ENCODE measurements at regions not wholly inside any gene's neighbourhood (a gene's known extent, or its start where the extent isn't known, plus 50 kb on each side); places are given as distances from the start of the nearest gene placed in this dataset.

GRCh38 chr13:44155422-44156293 is 218.0 kb upstream of the SERP2 start:
- H3K4me3 ChIP-seq (ENCODE audit: low read length in 2 of 2), result no peak overlapping the region
- no peaks in the 10 kb centered on the region for H3K9me3 ChIP-seq (ENCODE audit: control insufficient read depth, low read length)
- H3K4me1 ChIP-seq (ENCODE audit: control insufficient read depth in 1 of 2, insufficient read depth in 2 of 2, low read length in 2 of 2), result peaks cover 7 to 8% of the 10 kb centered on the region in 2 donors
- H3K27ac ChIP-seq (ENCODE audit: low read depth in 1 of 2, low read length in 2 of 2), result peak overlapping the region; percentile 46 to 68
- no peaks in the 10 kb centered on the region for H3K36me3 ChIP-seq (ENCODE audit: control insufficient read depth in 1 of 2, insufficient read depth in 2 of 2, low read length in 1 of 2)
- no peaks in the 10 kb centered on the region for H3K27me3 ChIP-seq (ENCODE audit: control insufficient read depth in 1 of 2, insufficient read depth in 2 of 2, low read length in 1 of 2)
- intact Hi-C loops (cut with DNase I), result loop anchor here in 1 of 2 donors (5.0 kb wide), 1 partner anchor 207 kb away; no protein-coding TSS in a partner anchor
- peak; percentile 61 for ATAC-seq (ENCODE audit: low FRiP score)
- 12% methylated on average over 14 of the region's 14 CpGs for WGBS, 2 donors
- peak in 1 of 2 donors; percentile 69 for DNase-seq

DNA sequence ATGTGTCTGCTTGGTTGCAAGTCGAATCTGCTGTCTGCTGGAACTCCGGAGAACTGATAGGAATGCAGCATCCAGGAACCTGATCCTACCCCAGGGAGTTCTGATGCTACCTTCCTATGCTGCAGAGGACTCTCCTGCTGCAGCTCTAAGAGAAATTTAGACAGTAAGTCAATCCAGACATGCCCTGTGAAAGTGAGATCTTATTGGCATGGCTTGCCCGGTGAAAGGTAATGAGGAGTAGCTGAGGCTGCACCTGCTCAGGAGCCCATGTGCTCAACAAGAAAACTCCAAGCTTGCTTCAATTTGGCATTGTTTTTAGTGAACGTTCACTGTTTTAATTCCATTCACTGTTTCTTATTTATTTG is 217.3 kb upstream of the SERP2 start:
- DNase-seq, result no peak
- Histone ChIP-seq H3K9me3 (ENCODE audit: control insufficient read depth, low read length) (no peaks in the 10 kb centered on the region), H3K27me3 (ENCODE audit: control insufficient read depth in 1 of 2, insufficient read depth in 2 of 2, low read length in 1 of 2) (no peaks in the 10 kb centered on the region), H3K36me3 (ENCODE audit: control insufficient read depth in 1 of 2, insufficient read depth in 2 of 2, low read length in 1 of 2) (no peaks in the 10 kb centered on the region), H3K4me3 (ENCODE audit: low read length in 2 of 2) (no peak overlapping the region), H3K27ac (ENCODE audit: low read depth in 1 of 2, low read length in 2 of 2) (peak overlapping the region in 1 of 2 donors; percentile 46), H3K4me1 (ENCODE audit: control insufficient read depth in 1 of 2, insufficient read depth in 2 of 2, low read length in 2 of 2) (peaks cover 8 to 9% of the 10 kb centered on the region in 2 donors)
- 22 to 27% methylated on average over 4 of the region's 4 CpGs for WGBS, 2 donors
- intact Hi-C loops (cut with DNase I), result loop anchor here in 1 of 2 donors (5.0 kb wide), 1 partner anchor 206 kb away; no protein-coding TSS in a partner anchor
- no peak for ATAC-seq (ENCODE audit: low FRiP score)

DNA sequence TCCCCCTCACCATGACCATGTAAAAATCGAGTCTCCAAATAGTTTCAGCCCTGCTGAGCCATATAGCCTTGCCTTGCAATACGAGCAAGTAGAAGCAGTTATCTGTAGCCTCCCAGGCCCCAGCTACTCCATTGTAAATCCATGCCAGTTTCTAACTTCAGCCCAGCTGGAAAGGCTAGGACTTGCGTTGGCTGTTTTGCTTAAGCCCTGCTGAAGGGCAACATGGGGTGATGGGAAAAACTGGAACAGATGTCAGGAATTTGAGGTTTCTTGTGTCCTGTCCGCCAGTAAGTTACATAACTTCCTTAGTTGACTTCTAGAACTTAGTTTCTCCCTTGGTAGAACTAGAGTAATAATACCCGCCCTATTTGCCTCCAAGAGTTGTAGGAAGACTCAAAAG is 216.0 kb upstream of the SERP2 start:
- Histone ChIP-seq H3K36me3 (ENCODE audit: control insufficient read depth in 1 of 2, insufficient read depth in 2 of 2, low read length in 1 of 2) (no peaks in the 10 kb centered on the region), H3K4me3 (ENCODE audit: low read length in 2 of 2) (no peak overlapping the region), H3K4me1 (ENCODE audit: control insufficient read depth in 1 of 2, insufficient read depth in 2 of 2, low read length in 2 of 2) (peaks cover 8 to 9% of the 10 kb centered on the region in 2 donors), H3K27ac (ENCODE audit: low read depth in 1 of 2, low read length in 2 of 2) (peak overlapping the region; percentile 92), H3K9me3 (ENCODE audit: control insufficient read depth, low read length) (no peaks in the 10 kb centered on the region), H3K27me3 (ENCODE audit: control insufficient read depth in 1 of 2, insufficient read depth in 2 of 2, low read length in 1 of 2) (no peaks in the 10 kb centered on the region)
- ATAC-seq (ENCODE audit: low FRiP score), result peak; percentile 44
- 31 to 43% methylated on average over 5 of the region's 5 CpGs for WGBS, 2 donors
- intact Hi-C loops (cut with DNase I), result loop anchor here in 1 of 2 donors (5.0 kb wide), 1 partner anchor 205 kb away; no protein-coding TSS in a partner anchor
- DNase-seq, result no peak

- intact Hi-C loops (cut with DNase I), result loop anchor here in 1 of 2 donors (5.0 kb wide), 1 partner anchor 204 kb away; no protein-coding TSS in a partner anchor
- H3K27ac ChIP-seq (ENCODE audit: low read depth in 1 of 2, low read length in 2 of 2), result peak overlapping the region; percentile 92
- H3K4me3 ChIP-seq (ENCODE audit: low read length in 2 of 2), result no peak overlapping the region
- DNase-seq, result no peak
- H3K9me3 ChIP-seq (ENCODE audit: control insufficient read depth, low read length), result no peaks in the 10 kb centered on the region
- no peaks in the 10 kb centered on the region for H3K36me3 ChIP-seq (ENCODE audit: control insufficient read depth in 1 of 2, insufficient read depth in 2 of 2, low read length in 1 of 2)
- H3K27me3 ChIP-seq (ENCODE audit: control insufficient read depth in 1 of 2, insufficient read depth in 2 of 2, low read length in 1 of 2), result no peaks in the 10 kb centered on the region
- 39 to 41% methylated on average over 2 of the region's 2 CpGs for WGBS, 2 donors
- ATAC-seq (ENCODE audit: low FRiP score), result peak; percentile 26
- H3K4me1 ChIP-seq (ENCODE audit: control insufficient read depth in 1 of 2, insufficient read depth in 2 of 2, low read length in 2 of 2), result peaks cover 8 to 9% of the 10 kb centered on the region in 2 donors
Measured at GRCh38 chr13:44158098-44158521, 215.5 kb upstream of the SERP2 start.

DNA sequence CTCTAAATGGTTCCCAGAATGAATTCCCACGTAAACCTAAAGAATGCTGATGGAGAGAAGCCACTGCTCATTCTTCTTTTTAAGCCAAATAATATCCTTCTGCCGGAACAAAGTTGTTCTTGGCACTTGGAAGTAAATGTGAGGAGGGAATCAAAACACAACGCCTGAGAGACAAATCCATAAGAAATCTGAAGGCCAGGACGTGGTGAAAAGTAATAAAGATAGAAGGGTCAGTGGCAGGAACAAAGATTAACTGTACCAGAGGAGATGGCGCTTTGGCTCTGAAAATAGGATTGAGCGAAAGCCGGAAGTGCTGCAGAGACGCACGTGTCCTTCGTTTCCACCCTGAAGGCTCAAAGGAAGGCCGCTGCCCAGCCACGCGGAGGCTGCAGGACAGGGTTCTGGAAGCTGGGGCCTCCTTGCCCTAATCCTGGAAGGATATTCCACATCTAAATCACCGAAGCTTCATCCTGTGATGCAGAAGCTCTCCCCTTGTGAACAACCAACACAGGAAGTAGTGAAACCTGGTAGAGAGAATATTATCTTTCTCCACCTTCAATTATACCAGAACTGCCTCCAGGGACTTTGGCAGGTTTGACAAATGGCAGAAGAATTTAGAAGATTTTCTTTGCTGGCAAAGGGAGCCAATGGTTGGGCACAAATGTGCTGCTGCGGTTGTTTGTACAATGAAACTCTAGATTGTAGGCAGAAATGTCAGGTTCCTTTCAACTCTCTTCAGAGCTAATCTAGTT is 214.6 kb upstream of the SERP2 start:
- no peaks in the 10 kb centered on the region for H3K36me3 ChIP-seq (ENCODE audit: control insufficient read depth in 1 of 2, insufficient read depth in 2 of 2, low read length in 1 of 2)
- intact Hi-C loops (cut with DNase I), result loop anchor here in 1 of 2 donors (5.0 kb wide), 1 partner anchor 203 kb away; no protein-coding TSS in a partner anchor
- H3K27ac ChIP-seq (ENCODE audit: low read depth in 1 of 2, low read length in 2 of 2), result peak overlapping the region; percentile 92
- 5 to 6% methylated on average over 15 of the region's 15 CpGs for WGBS, 2 donors
- ATAC-seq (ENCODE audit: low FRiP score) (peak; percentile 13), DNase-seq (peak in 1 of 2 donors; percentile 71)
- H3K9me3 ChIP-seq (ENCODE audit: control insufficient read depth, low read length), result no peaks in the 10 kb centered on the region
- H3K27me3 ChIP-seq (ENCODE audit: control insufficient read depth in 1 of 2, insufficient read depth in 2 of 2, low read length in 1 of 2), result no peaks in the 10 kb centered on the region
- H3K4me3 ChIP-seq (ENCODE audit: low read length in 2 of 2), result no peak overlapping the region
- peaks cover 8 to 9% of the 10 kb centered on the region in 2 donors for H3K4me1 ChIP-seq (ENCODE audit: control insufficient read depth in 1 of 2, insufficient read depth in 2 of 2, low read length in 2 of 2)

- WGBS, 2 donors, result 11 to 20% methylated on average over 8 of the region's 8 CpGs
- no peaks in the 10 kb centered on the region for H3K27me3 ChIP-seq (ENCODE audit: control insufficient read depth in 1 of 2, insufficient read depth in 2 of 2, low read length in 1 of 2)
- no peak for ATAC-seq (ENCODE audit: low FRiP score)
- peaks cover 8 to 9% of the 10 kb centered on the region in 2 donors for H3K4me1 ChIP-seq (ENCODE audit: control insufficient read depth in 1 of 2, insufficient read depth in 2 of 2, low read length in 2 of 2)
- no peaks in the 10 kb centered on the region for H3K9me3 ChIP-seq (ENCODE audit: control insufficient read depth, low read length)
- intact Hi-C loops (cut with DNase I), result loop anchor here in 1 of 2 donors (5.0 kb wide), 1 partner anchor 203 kb away; no protein-coding TSS in a partner anchor
- H3K4me3 ChIP-seq (ENCODE audit: low read length in 2 of 2), result no peak overlapping the region
- H3K36me3 ChIP-seq (ENCODE audit: control insufficient read depth in 1 of 2, insufficient read depth in 2 of 2, low read length in 1 of 2), result no peaks in the 10 kb centered on the region
- no peak for DNase-seq
- H3K27ac ChIP-seq (ENCODE audit: low read depth in 1 of 2, low read length in 2 of 2), result peak overlapping the region; percentile 81 to 95
Measured at GRCh38 chr13:44159633-44160279, 213.9 kb upstream of the SERP2 start.

DNA sequence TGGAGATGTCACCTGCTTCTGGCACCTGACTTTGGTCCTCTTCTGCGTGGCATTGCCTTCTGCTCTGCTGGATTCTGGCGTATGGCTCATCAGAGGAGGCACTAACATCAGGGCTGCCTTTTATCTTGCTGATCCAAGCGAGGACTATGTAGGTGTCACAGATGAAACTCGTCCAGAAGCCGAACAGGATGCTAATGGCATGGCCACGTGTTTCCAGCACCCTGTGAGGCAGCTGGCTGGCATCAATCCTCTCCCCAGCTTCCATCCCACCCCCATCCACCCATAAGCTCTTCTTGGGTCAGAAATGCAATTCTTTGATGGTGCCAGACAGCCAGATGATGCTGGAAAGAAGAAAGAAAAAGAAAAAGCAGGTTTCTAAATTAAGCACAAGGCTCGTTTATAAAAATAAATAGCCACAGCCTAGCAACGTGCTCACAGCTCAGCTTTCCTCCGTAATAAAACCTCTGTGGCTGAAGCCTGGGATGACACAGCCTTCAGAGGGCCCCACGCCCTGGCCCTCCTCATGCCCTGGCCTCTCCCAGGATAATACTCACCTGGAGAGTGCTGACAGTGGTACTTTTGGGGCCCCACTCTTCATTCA is 212.9 kb upstream of the SERP2 start:
- peak in 1 of 2 donors; percentile 50 for DNase-seq
- peak; percentile 72 for ATAC-seq (ENCODE audit: low FRiP score)
- Histone ChIP-seq H3K27ac (ENCODE audit: low read depth in 1 of 2, low read length in 2 of 2) (peak overlapping the region; percentile 81 to 95), H3K9me3 (ENCODE audit: control insufficient read depth, low read length) (no peaks in the 10 kb centered on the region), H3K4me1 (ENCODE audit: control insufficient read depth in 1 of 2, insufficient read depth in 2 of 2, low read length in 2 of 2) (peaks cover 8 to 9% of the 10 kb centered on the region in 2 donors), H3K4me3 (ENCODE audit: low read length in 2 of 2) (no peak overlapping the region), H3K36me3 (ENCODE audit: control insufficient read depth in 1 of 2, insufficient read depth in 2 of 2, low read length in 1 of 2) (no peaks in the 10 kb centered on the region), H3K27me3 (ENCODE audit: control insufficient read depth in 1 of 2, insufficient read depth in 2 of 2, low read length in 1 of 2) (no peaks in the 10 kb centered on the region)
- intact Hi-C loops (cut with DNase I), result no loop called here
- 8 to 14% methylated on average over 10 of the region's 10 CpGs for WGBS, 2 donors

DNA sequence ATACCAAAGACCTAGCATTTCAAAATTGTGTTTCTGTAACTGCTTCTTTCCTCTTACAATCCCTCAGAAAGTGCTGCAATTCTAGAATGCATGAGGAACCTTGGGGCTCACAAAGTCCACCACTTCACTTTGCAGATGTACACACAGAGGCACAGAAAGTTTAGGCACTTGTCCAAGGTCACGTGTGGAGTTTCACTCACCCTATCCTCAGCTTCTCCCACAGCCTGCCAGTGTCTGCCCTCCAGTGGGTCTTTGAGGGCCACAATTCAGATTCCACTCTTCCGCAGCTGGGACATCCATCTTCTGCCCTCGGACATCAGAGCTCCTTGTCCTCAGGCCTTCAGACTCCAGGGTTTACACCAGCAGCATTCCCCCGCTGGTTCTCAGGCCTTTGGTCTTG is 210.5 kb upstream of the SERP2 start:
- no peak for ATAC-seq (ENCODE audit: low FRiP score)
- intact Hi-C loops (cut with DNase I), result no loop called here
- 91 to 93% methylated on average over 4 of the region's 4 CpGs for WGBS, 2 donors
- H3K36me3 ChIP-seq (ENCODE audit: control insufficient read depth in 1 of 2, insufficient read depth in 2 of 2, low read length in 1 of 2), result no peaks in the 10 kb centered on the region
- H3K4me3 ChIP-seq (ENCODE audit: low read length in 2 of 2), result no peak overlapping the region
- H3K4me1 ChIP-seq (ENCODE audit: control insufficient read depth in 1 of 2, insufficient read depth in 2 of 2, low read length in 2 of 2), result peaks cover 0 to 9% of the 10 kb centered on the region in 2 donors
- H3K9me3 ChIP-seq (ENCODE audit: control insufficient read depth, low read length), result no peaks in the 10 kb centered on the region
- no peak overlapping the region for H3K27ac ChIP-seq (ENCODE audit: low read depth in 1 of 2, low read length in 2 of 2)
- no peak for DNase-seq
- H3K27me3 ChIP-seq (ENCODE audit: control insufficient read depth in 1 of 2, insufficient read depth in 2 of 2, low read length in 1 of 2), result no peaks in the 10 kb centered on the region
